SK-N-SH (cell line): ENCODE measurements at regions not wholly inside any gene's neighbourhood (a gene's known extent, or its start where the extent isn't known, plus 50 kb on each side); places are given as distances from the start of the nearest gene placed in this dataset.

Experiments
- CTCF ChIA-PET: fragments of 300-600, 350-600 bp; formaldehyde crosslinking; extraction: SDS; loops from one replicate; lab custom pipeline; 2021; lab: Yijun Ruan, JAX
- POLR2A ChIA-PET: fragments of 350-600 bp; sonication (Branson Sonifier 250); formaldehyde crosslinking; extraction: SDS; loops from one replicate; lab custom pipeline; 2020; ENCODE audit warnings: antibody characterized with exemption, inconsistent platforms; lab: Yijun Ruan, JAX
- DNase-seq: peaks from one replicate; pipeline ENCODE4 v3.0.0; 2012
- H2AFZ ChIP-seq: fragments of 200-600 bp; sonication (generic); 2 replicates; pipeline ENCODE4 v1.8.1; 2016; ENCODE audit warnings: antibody characterized with exemption, mild to moderate bottlenecking, low read depth
- H3F3A ChIP-seq: fragments of 200-600 bp; sonication (generic); replicated peaks from 2 replicates; pipeline ENCODE3; 2016; ENCODE audit warnings: antibody characterized with exemption, mild to moderate bottlenecking; ENCODE audit not compliant: insufficient read depth
- H3K27ac ChIP-seq, 2 experiments: fragments of 200-500 bp in 1 of 2; fragments of 200-600 bp in 1 of 2; sonication (Bioruptor generic) in 1 of 2; sonication (generic), shearing (Covaris generic) in 1 of 2; 2 replicates each; pipeline versions ENCODE4 v1.5.1 to v1.6.1; 2014 to 2016; ENCODE audit warnings: low read depth in 2 of 2, inconsistent platforms in 1 of 2, low read length in 1 of 2, mild to moderate bottlenecking in 1 of 2, mixed read lengths in 1 of 2
- H3K27me3 ChIP-seq: fragments of 200-600 bp; sonication (generic), shearing (Covaris generic); 2 replicates; pipeline ENCODE4 v1.6.1; 2016; ENCODE audit warnings: mixed run types; ENCODE audit not compliant: insufficient read depth
- H3K36me3 ChIP-seq, 2 experiments: fragments of 200-500 bp in 1 of 2; fragments of 200-600 bp in 1 of 2; sonication (Bioruptor generic) in 1 of 2; sonication (generic) in 1 of 2; replicated peaks in 1 of 2; 2 replicates each; pipeline versions ENCODE3 to v1.5.1; 2014 to 2016; ENCODE audit warnings: low read length in 1 of 2, mild to moderate bottlenecking in 1 of 2; ENCODE audit not compliant: insufficient read depth in 2 of 2, control insufficient read depth in 1 of 2
- H3K4me1 ChIP-seq, 2 experiments: fragments of 200-500 bp in 1 of 2; fragments of 200-600 bp in 1 of 2; sonication (Bioruptor generic) in 1 of 2; sonication (generic), shearing (Covaris generic) in 1 of 2; 2 replicates each; pipeline versions ENCODE4 v1.5.1 to v1.6.1; 2014 to 2016; ENCODE audit warnings: low read depth in 1 of 2, low read length in 1 of 2, mixed run types in 1 of 2; ENCODE audit not compliant: insufficient read depth in 2 of 2, control insufficient read depth in 1 of 2
- H3K4me2 ChIP-seq: fragments of 200-600 bp; sonication (generic), shearing (Covaris generic); 2 replicates; pipeline ENCODE4 v1.6.1; 2017; ENCODE audit warnings: mixed run types
- H3K4me3 ChIP-seq, 2 experiments: fragments of 200-500 bp in 1 of 2; fragments of 200-600 bp in 1 of 2; sonication (Bioruptor generic) in 1 of 2; sonication (generic), shearing (Covaris generic) in 1 of 2; 2 replicates each; pipeline versions ENCODE4 v1.5.1 to v1.8.1; 2014 to 2016; ENCODE audit warnings: low read depth in 2 of 2, inconsistent platforms in 1 of 2, low read length in 1 of 2, mild to moderate bottlenecking in 1 of 2, mixed read lengths in 1 of 2, moderate library complexity in 1 of 2
- H3K79me2 ChIP-seq: fragments of 200-600 bp; sonication (generic); 2 replicates; pipeline ENCODE4 v1.8.1; 2017; ENCODE audit warnings: mild to moderate bottlenecking; ENCODE audit not compliant: insufficient read depth
- H3K9ac ChIP-seq: fragments of 200-600 bp; sonication (generic); 2 replicates; pipeline ENCODE4 v1.6.1; 2017; ENCODE audit warnings: mixed run types
- H3K9me2 ChIP-seq: fragments of 200-600 bp; sonication (generic); 2 replicates; pipeline ENCODE4 v1.6.1; 2017; ENCODE audit warnings: mixed run types
- H3K9me3 ChIP-seq: fragments of 200-600 bp; sonication (generic); 2 replicates; pipeline ENCODE4 v1.6.1; 2017; ENCODE audit warnings: mixed run types, mild to moderate bottlenecking, moderate library complexity
- H4K20me1 ChIP-seq: fragments of 200-600 bp; sonication (generic); 2 replicates; pipeline ENCODE4 v1.6.1; 2017; ENCODE audit warnings: mild to moderate bottlenecking, mixed run types; ENCODE audit not compliant: insufficient read depth
- CHD2 ChIP-seq: fragments of 150-350 bp; IDR thresholded peaks from 2 replicates; pipeline ENCODE4 v1.6.1; 2018; ENCODE audit warnings: low read length; ENCODE audit not compliant: partially characterized antibody
- CTCF ChIP-seq: fragments of 200-600 bp; sonication (generic); IDR thresholded peaks from 2 replicates; pipeline ENCODE4 v1.6.1; 2017; ENCODE audit warnings: antibody characterized with exemption, mild to moderate bottlenecking, moderate library complexity
- ELF1 ChIP-seq: IDR thresholded peaks from 2 replicates; pipeline ENCODE4 v1.4.0; 2012
- EZH2phosphoT487 ChIP-seq: fragments of 200-600 bp; sonication (generic); IDR thresholded peaks from 2 replicates; pipeline ENCODE4 v1.6.1; 2017; ENCODE audit warnings: low read depth, mixed run types, mild to moderate bottlenecking, antibody characterized with exemption, moderate library complexity, borderline replicate concordance
- FOSL2 ChIP-seq: IDR thresholded peaks from 2 replicates; pipeline ENCODE4 v1.4.0; 2012; ENCODE audit warnings: low read depth, mild to moderate bottlenecking, moderate library complexity, borderline replicate concordance
- FOXJ3 ChIP-seq: sonication (generic); formaldehyde crosslinking; IDR thresholded peaks from 2 replicates; pipeline ENCODE4 v1.5.1; 2020; ENCODE audit warnings: mild to moderate bottlenecking, missing genetic modification reagents
- FOXM1 ChIP-seq: IDR thresholded peaks from 2 replicates; pipeline ENCODE4 v1.4.0; 2012; ENCODE audit warnings: low read depth, mild to moderate bottlenecking
- GABPA ChIP-seq: IDR thresholded peaks from 2 replicates; pipeline ENCODE4 v1.4.0; 2012; ENCODE audit warnings: low read depth, mild to moderate bottlenecking
- IRF3 ChIP-seq: fragments of 150-350 bp; IDR thresholded peaks from 2 replicates; pipeline ENCODE4 v1.6.1; 2016; ENCODE audit warnings: mild to moderate bottlenecking, low read depth, low read length
- JUND ChIP-seq: IDR thresholded peaks from 2 replicates; pipeline ENCODE4 v1.4.0; 2012
- MAX ChIP-seq: IDR thresholded peaks from 2 replicates; pipeline ENCODE4 v1.4.0; 2012; ENCODE audit warnings: low read depth
- MEF2A ChIP-seq: IDR thresholded peaks from 2 replicates; pipeline ENCODE4 v1.4.0; 2012; ENCODE audit warnings: low read depth, borderline replicate concordance
- NRF1 ChIP-seq: IDR thresholded peaks from 2 replicates; pipeline ENCODE4 v1.6.1; 2012; ENCODE audit warnings: low read depth, mild to moderate bottlenecking, low read length
- PBX3 ChIP-seq: IDR thresholded peaks from 2 replicates; pipeline ENCODE4; 2012
- RAD21 ChIP-seq: IDR thresholded peaks from 2 replicates; pipeline ENCODE4 v1.6.1; 2012; ENCODE audit warnings: mild to moderate bottlenecking, low read length
- RFX5 ChIP-seq: IDR thresholded peaks from 2 replicates; pipeline ENCODE4 v1.6.1; 2012; ENCODE audit warnings: mild to moderate bottlenecking, improper control_type of control experiment, low read length
- SIN3A ChIP-seq: IDR thresholded peaks from 2 replicates; pipeline ENCODE4 v1.6.1; 2012; ENCODE audit warnings: low read depth, mild to moderate bottlenecking, low read length, moderate library complexity, borderline replicate concordance
- TAF1 ChIP-seq: IDR thresholded peaks from 2 replicates; pipeline ENCODE4 v1.6.1; 2012; ENCODE audit warnings: low read depth, mild to moderate bottlenecking, low read length, moderate library complexity, borderline replicate concordance
- TEAD4 ChIP-seq: IDR thresholded peaks from 2 replicates; pipeline ENCODE4 v1.4.0; 2012; ENCODE audit warnings: mild to moderate bottlenecking, borderline replicate concordance; ENCODE audit not compliant: insufficient read depth
- USF2 ChIP-seq: fragments of 150-350 bp; IDR thresholded peaks from 2 replicates; pipeline ENCODE4 v1.6.1; 2017; ENCODE audit warnings: antibody characterized with exemption, low read length, low read depth, borderline replicate concordance
- WGBS: methylation state at CpG from one replicate; pipeline ENCODE4 v1.1.6; 2017; ENCODE audit warnings: low lambda C conversion rate; 5-methylcytosine and 5-hydroxymethylcytosine counted together

GRCh38 chr11:37496201-37496600, 898.2 kb upstream of the RAG2 start:
- TF ChIP-seq MAX (no peak), RFX5 (no peak), EZH2phosphoT487 (no peak), FOSL2 (no peak), JUND (no peak; the same call in 1 of the 2 replicates), FOXM1 (no peak), TAF1 (no peak), NRF1 (no peak), MEF2A (no peak), RAD21 (no peak), PBX3 (no peak), TEAD4 (no peak), USF2 (no peak), CTCF (no peak), SIN3A (no peak), GABPA (no peak), ELF1 (no peak), FOXJ3 (CRISPR knock-in tag) (no peak), IRF3 (no peak), CHD2 (no peak)
- Histone ChIP-seq H3K27ac (no peak overlapping the region), H3K9ac (no peak overlapping the region), H3K4me3 (no peak overlapping the region), H2AFZ (no peak overlapping the region), H3K36me3 (no peaks in the 10 kb centered on the region), H3K9me3 (no peaks in the 10 kb centered on the region), H3K79me2 (no peaks in the 10 kb centered on the region), H3K9me2 (no peaks in the 10 kb centered on the region), H3F3A (peaks cover 8% of the 10 kb centered on the region), H3K4me1 (peaks cover 0 to 13% of the 10 kb centered on the region in 2 experiments; a peak in 1 of 4 replicates), H3K4me2 (no peak overlapping the region), H4K20me1 (no peaks in the 10 kb centered on the region), H3K27me3 (no peaks in the 10 kb centered on the region)
- 72% methylated on average over 1 of the region's 1 CpG for WGBS
- ChIA-PET CTCF (interaction anchor here (2.4 kb wide), 1 partner anchor 13 kb away, joined by 6 read pairs; no protein-coding TSS in a partner anchor), POLR2A (no interaction called here)
- DNase-seq, result no peak
